RWPE1 (cell line): ENCODE measurements at regions not wholly inside any gene's neighbourhood (a gene's known extent, or its start where the extent isn't known, plus 50 kb on each side); places are given as distances from the start of the nearest gene placed in this dataset.

Source experiments
- CTCF ChIA-PET: fragments of 350-600 bp; sonication (Branson Sonifier 250); formaldehyde crosslinking; extraction: SDS; loops from one replicate; lab custom pipeline; 2021; lab: Yijun Ruan, JAX
- POLR2A ChIA-PET: fragments of 400-600 bp; formaldehyde crosslinking; extraction: SDS; loops from one replicate; lab custom pipeline; 2020; ENCODE audit warnings: antibody characterized with exemption; ENCODE audit not compliant: low non-redundant PET; lab: Yijun Ruan, JAX
- DNase-seq: peaks from one replicate; pipeline ENCODE4 v3.0.0; 2012; ENCODE audit warnings: low spot score
- H3K27ac ChIP-seq: fragments of 450-650 bp; 2 replicates; pipeline ENCODE4 v1.5.1; 2017
- TF ChIP-seq, protein P1 (sequence below): fragments of 450-650 bp; conservative IDR thresholded peaks from 2 replicates; pipeline ENCODE4 v1.5.1; 2017; ENCODE audit warnings: low read depth, mild to moderate bottlenecking

DNA sequence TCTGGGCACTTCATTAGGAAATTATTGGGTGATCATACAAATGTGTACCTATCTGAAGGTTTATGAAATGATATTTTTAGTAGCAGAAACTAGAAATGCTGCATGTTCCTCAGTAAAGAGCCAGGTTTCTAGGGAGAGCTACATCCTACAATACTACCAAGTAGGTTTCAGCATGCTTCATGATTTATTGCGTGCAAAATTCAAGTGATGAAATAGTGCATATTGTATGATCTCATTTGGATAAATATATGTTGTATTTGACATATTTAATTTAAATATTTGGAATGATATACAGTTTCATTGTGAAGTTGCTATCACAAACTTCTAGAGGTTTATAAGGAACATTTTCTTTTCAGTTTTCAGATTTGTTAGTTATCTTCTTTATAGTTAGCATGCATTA lies 90.5 kb upstream of the GDF10 start:
- TF ChIP-seq, protein P1, sequence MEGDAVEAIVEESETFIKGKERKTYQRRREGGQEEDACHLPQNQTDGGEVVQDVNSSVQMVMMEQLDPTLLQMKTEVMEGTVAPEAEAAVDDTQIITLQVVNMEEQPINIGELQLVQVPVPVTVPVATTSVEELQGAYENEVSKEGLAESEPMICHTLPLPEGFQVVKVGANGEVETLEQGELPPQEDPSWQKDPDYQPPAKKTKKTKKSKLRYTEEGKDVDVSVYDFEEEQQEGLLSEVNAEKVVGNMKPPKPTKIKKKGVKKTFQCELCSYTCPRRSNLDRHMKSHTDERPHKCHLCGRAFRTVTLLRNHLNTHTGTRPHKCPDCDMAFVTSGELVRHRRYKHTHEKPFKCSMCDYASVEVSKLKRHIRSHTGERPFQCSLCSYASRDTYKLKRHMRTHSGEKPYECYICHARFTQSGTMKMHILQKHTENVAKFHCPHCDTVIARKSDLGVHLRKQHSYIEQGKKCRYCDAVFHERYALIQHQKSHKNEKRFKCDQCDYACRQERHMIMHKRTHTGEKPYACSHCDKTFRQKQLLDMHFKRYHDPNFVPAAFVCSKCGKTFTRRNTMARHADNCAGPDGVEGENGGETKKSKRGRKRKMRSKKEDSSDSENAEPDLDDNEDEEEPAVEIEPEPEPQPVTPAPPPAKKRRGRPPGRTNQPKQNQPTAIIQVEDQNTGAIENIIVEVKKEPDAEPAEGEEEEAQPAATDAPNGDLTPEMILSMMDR: no peak
- no peak overlapping the region for H3K27ac ChIP-seq
- ChIA-PET CTCF (no interaction called here), POLR2A (no interaction called here)
- no peak for DNase-seq

DNA sequence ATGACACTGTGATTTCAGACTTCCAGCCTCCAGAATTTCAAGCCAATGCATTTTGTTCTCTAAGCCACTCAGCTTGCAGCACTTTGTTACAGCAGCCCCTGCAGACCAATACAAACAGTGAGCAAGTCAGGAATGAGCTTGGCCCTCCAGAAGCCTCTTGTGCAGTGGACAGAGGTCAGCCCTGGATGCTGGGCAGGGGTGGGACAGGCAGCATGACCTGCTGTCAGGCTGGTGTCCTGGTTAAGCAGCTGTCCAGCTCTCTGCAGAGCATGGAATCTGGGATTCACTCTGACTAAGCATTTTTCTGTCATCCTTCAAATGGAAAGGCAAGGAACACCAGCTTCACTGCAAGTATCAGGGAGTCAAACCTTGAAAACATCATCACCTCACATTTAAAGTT lies 85.5 kb upstream of the GDF10 start:
- no peak overlapping the region for H3K27ac ChIP-seq
- ChIA-PET CTCF (interaction anchor here (0.7 kb wide), 1 partner anchor 31 kb away, joined by 4 read pairs; no protein-coding TSS in a partner anchor), POLR2A (no interaction called here)
- no peak for DNase-seq
- TF ChIP-seq, protein P1: no peak

DNA sequence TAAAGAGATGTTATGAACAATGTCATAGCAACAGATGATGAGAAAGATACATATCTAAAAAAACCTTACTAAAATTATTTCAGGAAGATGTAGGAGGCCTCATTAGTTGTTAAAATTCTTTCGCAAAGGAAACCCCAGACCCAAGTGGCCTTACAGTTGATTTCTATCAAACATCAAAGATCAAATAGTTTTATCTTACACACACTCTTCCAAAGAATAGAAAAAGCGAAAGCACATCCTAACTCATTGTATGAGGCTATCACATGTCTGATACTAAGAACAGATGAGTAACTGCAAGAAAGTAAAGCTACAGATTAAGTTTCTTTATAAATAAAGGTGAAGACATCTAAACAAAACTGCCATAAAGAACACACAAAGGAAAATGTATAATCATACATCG lies 82.9 kb upstream of the GDF10 start:
- POLR2A ChIA-PET: no interaction called here
- no peak overlapping the region for H3K27ac ChIP-seq
- no peak for DNase-seq
- CTCF ChIA-PET: interaction anchor here (0.7 to 1.0 kb wide), 3 partner anchors 17 to 192 kb away, joined by 3 read pairs; no protein-coding TSS in a partner anchor
- TF ChIP-seq, protein P1: no peak

DNA sequence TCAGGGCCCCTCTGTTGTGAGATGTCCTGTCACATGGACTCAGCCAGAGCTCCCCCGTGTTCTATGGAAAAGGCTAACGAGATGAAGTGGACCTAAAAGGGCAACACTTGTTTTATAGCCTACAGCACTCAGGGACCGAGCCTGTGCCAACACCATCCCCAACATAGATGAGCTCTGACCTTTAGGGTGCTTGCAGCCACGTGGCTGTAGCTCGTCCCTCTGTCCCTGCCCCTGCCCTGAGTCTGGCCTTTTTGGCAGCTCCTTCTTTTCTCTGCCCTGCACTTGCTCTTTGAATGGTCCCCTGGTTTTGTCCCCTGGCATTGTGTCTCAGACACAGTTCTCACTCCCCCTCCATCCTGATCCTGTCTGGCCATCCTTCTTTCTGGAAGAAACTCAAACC lies 81.2 kb upstream of the GDF10 start:
- no peak for DNase-seq
- TF ChIP-seq, protein P1: no peak
- ChIA-PET CTCF (no interaction called here), POLR2A (no interaction called here)
- H3K27ac ChIP-seq: no peak overlapping the region

- no peak overlapping the region for H3K27ac ChIP-seq
Measured at GRCh38 chr10:47222461-47222860, 77.5 kb upstream of the GDF10 start.

GRCh38 chr10:47223236-47223635 lies 76.8 kb upstream of the GDF10 start:
- no peak overlapping the region for H3K27ac ChIP-seq
- POLR2A ChIA-PET: no interaction called here
- TF ChIP-seq, protein P1: no peak
- CTCF ChIA-PET: no interaction called here
- no peak for DNase-seq

More at GRCh38 chr10:47222461-47222860, 77.5 kb upstream of the GDF10 start:
- DNase-seq: no peak
- TF ChIP-seq, protein P1: no peak
- POLR2A ChIA-PET: no interaction called here
- CTCF ChIA-PET: interaction anchor here (0.7 to 0.9 kb wide), 2 partner anchors 62 to 175 kb away, joined by 3 to 4 read pairs; no protein-coding TSS in a partner anchor
